ENCODE measurements at regions not wholly inside any gene's neighbourhood (a gene's known extent, or its start where the extent isn't known, plus 50 kb on each side); places are given as distances from the start of the nearest gene placed in this dataset.

GRCh38 chr4:24235618-24236017, 345.8 kb upstream of the PPARGC1A start:
- Histone ChIP-seq H3K9me3 (no peaks in the 10 kb centered on the region), H3K36me3 (no peaks in the 10 kb centered on the region), H3K4me1 (peaks cover 0 to 28% (median 3%) of the 10 kb centered on the region in 9 donors), H3K27me3 (no peaks in the 10 kb centered on the region), H3K27ac (no peak overlapping the region), H3K4me3 (no peak overlapping the region)
- DNase-seq: no peak
- no peak for TF ChIP-seq CTCF (IDR thresholded peaks at IDR 0.05)
- ATAC-seq: no peak
- intact Hi-C loops (cut with DNase I): loop anchor here in 1 of 10 donors (5.0 kb wide), 1 partner anchor 133 kb away; no protein-coding TSS in a partner anchor

GRCh38 chr4:24234288-24234848, 344.5 kb upstream of the PPARGC1A start:
- H3K27ac ChIP-seq: peak overlapping the region in 7 of 10 donors; percentile 29 to 70 (median 52)
- no peak overlapping the region for H3K4me3 ChIP-seq
- peak in 4 of 8 donors; percentile 47 to 58 (median 52) for ATAC-seq
- intact Hi-C loops (cut with DNase I): no loop called here
- no peaks in the 10 kb centered on the region for H3K9me3 ChIP-seq
- DNase-seq: no peak
- H3K36me3 ChIP-seq: no peaks in the 10 kb centered on the region
- WGBS, 2 donors: 38 to 50% methylated on average over 3 of the region's 3 CpGs
- H3K27me3 ChIP-seq: no peaks in the 10 kb centered on the region
- H3K4me1 ChIP-seq: peaks cover 0 to 21% (median 3%) of the 10 kb centered on the region in 9 donors
- no peak for TF ChIP-seq CTCF (IDR thresholded peaks at IDR 0.05)

GRCh38 chr4:24230955-24231354, 341.1 kb upstream of the PPARGC1A start:
- no peak for DNase-seq
- H3K4me3 ChIP-seq: no peak overlapping the region
- H3K9me3 ChIP-seq: no peaks in the 10 kb centered on the region
- no peaks in the 10 kb centered on the region for H3K36me3 ChIP-seq
- TF ChIP-seq CTCF (IDR thresholded peaks at IDR 0.05): no peak
- ATAC-seq: no peak
- H3K27me3 ChIP-seq: no peaks in the 10 kb centered on the region
- intact Hi-C loops (cut with DNase I): no loop called here
- no peak overlapping the region for H3K27ac ChIP-seq
- WGBS, 2 donors: 89 to 93% methylated on average over 6 of the region's 6 CpGs
- peaks cover 0 to 30% (median 6%) of the 10 kb centered on the region in 9 donors for H3K4me1 ChIP-seq

- Histone ChIP-seq H3K27ac (no peak overlapping the region), H3K36me3 (no peaks in the 10 kb centered on the region), H3K4me3 (no peak overlapping the region), H3K27me3 (no peaks in the 10 kb centered on the region), H3K4me1 (peaks cover 0 to 22% (median 7%) of the 10 kb centered on the region in 9 donors), H3K9me3 (no peaks in the 10 kb centered on the region)
- 82 to 88% methylated on average over 4 of the region's 4 CpGs for WGBS, 2 donors
- DNase-seq (no peak), ATAC-seq (no peak)
- intact Hi-C loops (cut with DNase I): no loop called here
- no peak for TF ChIP-seq CTCF (IDR thresholded peaks at IDR 0.05)
Measured at GRCh38 chr4:24229978-24230377, 340.1 kb upstream of the PPARGC1A start.
